Smooth muscle cell (in vitro differentiated cells): ENCODE measurements at regions not wholly inside any gene's neighbourhood (a gene's known extent, or its start where the extent isn't known, plus 50 kb on each side); places are given as distances from the start of the nearest gene placed in this dataset.

Experiments used
- DNase-seq: peaks from one replicate; lab custom pipeline; 2025; ENCODE audit not compliant: unreplicated experiment; lab: John Stamatoyannopoulos, UW
- H2AFZ ChIP-seq: fragments of 200-600 bp; sonication (generic); 2 replicates; pipeline ENCODE4 v1.6.0; 2016; ENCODE audit warnings: antibody characterized with exemption, low read depth, mild to moderate bottlenecking
- H3F3A ChIP-seq: fragments of 200-600 bp; sonication (generic); 2 replicates; pipeline ENCODE4 v1.6.0; 2017; ENCODE audit warnings: antibody characterized with exemption, low read depth
- H3K27ac ChIP-seq: fragments of 200-600 bp; sonication (generic); 2 replicates; pipeline ENCODE4 v1.5.1; 2016; ENCODE audit warnings: low read depth, mild to moderate bottlenecking
- H3K27me3 ChIP-seq: fragments of 200-600 bp; sonication (generic); 2 replicates; pipeline ENCODE4 v1.6.1; 2016; ENCODE audit warnings: low read depth, mild to moderate bottlenecking
- H3K36me3 ChIP-seq: fragments of 200-600 bp; sonication (generic); 2 replicates; pipeline ENCODE4 v1.5.1; 2016; ENCODE audit warnings: low read depth
- H3K4me1 ChIP-seq: fragments of 200-600 bp; sonication (generic); 2 replicates; pipeline ENCODE4 v1.5.1; 2016; ENCODE audit warnings: low read depth
- H3K4me2 ChIP-seq: fragments of 200-600 bp; sonication (generic); 2 replicates; pipeline ENCODE4 v1.6.0; 2016; ENCODE audit warnings: mild to moderate bottlenecking
- H3K4me3 ChIP-seq: fragments of 200-600 bp; sonication (generic); 2 replicates; pipeline ENCODE4 v1.5.1; 2016; ENCODE audit warnings: mild to moderate bottlenecking
- H3K79me2 ChIP-seq: fragments of 200-600 bp; sonication (generic); 2 replicates; pipeline ENCODE4 v1.6.0; 2016; ENCODE audit warnings: low read depth, mild to moderate bottlenecking
- H3K9ac ChIP-seq: fragments of 200-600 bp; sonication (generic); 2 replicates; pipeline ENCODE4 v1.6.0; 2016; ENCODE audit warnings: low read depth
- H3K9me3 ChIP-seq: fragments of 200-600 bp; sonication (generic); replicated peaks from 2 replicates; pipeline ENCODE4 v1.5.1; 2016; ENCODE audit warnings: low read depth
- H4K20me1 ChIP-seq: fragments of 200-600 bp; sonication (generic); 2 replicates; pipeline ENCODE4 v1.6.0; 2016; ENCODE audit warnings: low read depth
- CTCF ChIP-seq: fragments of 200-600 bp; sonication (generic); IDR thresholded peaks from 2 replicates; pipeline ENCODE4 v1.5.1; 2017; ENCODE audit warnings: borderline replicate concordance, mild to moderate bottlenecking, antibody characterized with exemption; ENCODE audit not compliant: insufficient read depth, poor library complexity, severe bottlenecking
- WGBS: methylation state at CpG from one replicate; pipeline ENCODE4 v1.1.7; 2016; ENCODE audit warnings: low lambda C conversion rate; 5-methylcytosine and 5-hydroxymethylcytosine counted together

GRCh38 chr1:221891708-221892107 lies 149.8 kb upstream of the DUSP10 start:
- no peak for TF ChIP-seq CTCF
- Histone ChIP-seq H3K4me2 (no peak overlapping the region), H3F3A (no peaks in the 10 kb centered on the region), H4K20me1 (no peaks in the 10 kb centered on the region), H3K4me1 (no peaks in the 10 kb centered on the region), H3K9me3 (no peaks in the 10 kb centered on the region), H3K27me3 (no peaks in the 10 kb centered on the region), H3K4me3 (no peak overlapping the region), H3K27ac (no peak overlapping the region), H3K79me2 (no peaks in the 10 kb centered on the region), H3K36me3 (no peaks in the 10 kb centered on the region), H2AFZ (no peak overlapping the region), H3K9ac (no peak overlapping the region)
- WGBS = 79% methylated on average over 1 of the region's 1 CpG
- DNase-seq = no peak

GRCh38 chr1:221888801-221889200 lies 146.9 kb upstream of the DUSP10 start:
- Histone ChIP-seq H3K27me3 (no peaks in the 10 kb centered on the region), H3K4me1 (no peaks in the 10 kb centered on the region), H3K4me3 (no peak overlapping the region), H3K9ac (no peak overlapping the region), H3K27ac (no peak overlapping the region), H3K4me2 (no peak overlapping the region), H4K20me1 (no peaks in the 10 kb centered on the region), H3K36me3 (no peaks in the 10 kb centered on the region), H3K79me2 (no peaks in the 10 kb centered on the region), H3K9me3 (no peaks in the 10 kb centered on the region), H2AFZ (no peak overlapping the region), H3F3A (no peaks in the 10 kb centered on the region)
- TF ChIP-seq CTCF = no peak
- 94% methylated on average over 5 of the region's 5 CpGs for WGBS
- no peak for DNase-seq

- no peaks in the 10 kb centered on the region for H3K4me1 ChIP-seq
- H3K4me2 ChIP-seq = no peak overlapping the region
- no peaks in the 10 kb centered on the region for H3F3A ChIP-seq
- no peaks in the 10 kb centered on the region for H3K79me2 ChIP-seq
- WGBS = 89% methylated on average over 11 of the region's 11 CpGs
- no peak overlapping the region for H3K9ac ChIP-seq
- H4K20me1 ChIP-seq = no peaks in the 10 kb centered on the region
- no peak for DNase-seq
- H3K27me3 ChIP-seq = no peaks in the 10 kb centered on the region
- H3K4me3 ChIP-seq = no peak overlapping the region
- H2AFZ ChIP-seq = no peak overlapping the region
- no peak for TF ChIP-seq CTCF
- H3K9me3 ChIP-seq = no peaks in the 10 kb centered on the region
- H3K27ac ChIP-seq = no peak overlapping the region
- no peaks in the 10 kb centered on the region for H3K36me3 ChIP-seq
Observed at GRCh38 chr1:221888218-221888617, 146.3 kb upstream of the DUSP10 start.

DNA sequence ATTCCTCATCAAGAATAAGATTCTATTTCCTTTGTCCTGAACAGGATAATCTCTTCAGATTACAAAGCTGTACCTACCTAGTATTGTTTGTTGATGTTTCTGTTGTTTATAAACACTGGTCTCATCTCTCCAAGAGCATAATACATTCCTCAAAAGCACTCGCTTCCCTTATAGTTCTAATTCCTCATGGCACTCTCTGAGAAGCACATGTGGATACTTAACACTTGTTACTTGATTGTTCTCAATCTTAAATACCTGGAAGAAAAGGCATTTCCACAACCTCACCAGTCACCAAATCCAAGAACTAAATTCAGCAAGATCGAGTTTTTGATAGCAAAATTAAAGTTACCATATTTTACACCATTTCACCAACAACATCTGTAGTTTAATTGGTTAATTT lies 145.9 kb upstream of the DUSP10 start:
- Histone ChIP-seq H4K20me1 (no peaks in the 10 kb centered on the region), H2AFZ (no peak overlapping the region), H3K27ac (peak overlapping the region; percentile 29), H3K27me3 (no peaks in the 10 kb centered on the region), H3K9me3 (no peaks in the 10 kb centered on the region), H3K4me2 (no peak overlapping the region), H3K4me3 (no peak overlapping the region), H3K9ac (no peak overlapping the region), H3K36me3 (no peaks in the 10 kb centered on the region), H3K79me2 (no peaks in the 10 kb centered on the region), H3F3A (no peaks in the 10 kb centered on the region), H3K4me1 (no peaks in the 10 kb centered on the region)
- no peak for TF ChIP-seq CTCF
- no peak for DNase-seq
- 89% methylated on average over 2 of the region's 2 CpGs for WGBS
